Upper lobe of left lung (tissue), 4 donors: ENCODE measurements at regions not wholly inside any gene's neighbourhood (a gene's known extent, or its start where the extent isn't known, plus 50 kb on each side); places are given as distances from the start of the nearest gene placed in this dataset.

ENCODE experiments used
- CTCF ChIP-seq, 6 experiments: fragments of 450-650 bp in 4 of 6; fragments of 200-600 bp in 2 of 6; sonication (generic) in 2 of 6; IDR thresholded peaks; one replicate each; pipeline ENCODE4 v1.5.1; 2016 to 2019; ENCODE audit warnings: antibody characterized with exemption in 6 of 6
- POLR2AphosphoS5 ChIP-seq, 2 donors: sonication (generic); formaldehyde crosslinking; IDR thresholded peaks; one replicate each; pipeline ENCODE4 v1.5.1; 2017; ENCODE audit warnings: antibody characterized with exemption in 2 of 2

- TF ChIP-seq CTCF (IDR thresholded peaks at IDR 0.05) (no peak), POLR2AphosphoS5 (IDR thresholded peaks at IDR 0.05) (no peak)
Measured at GRCh38 chr9:31084350-31084749, 1300.1 kb upstream of the ACO1 start.
